NCI-H524 (cell line): ENCODE measurements at regions not wholly inside any gene's neighbourhood (a gene's known extent, or its start where the extent isn't known, plus 50 kb on each side); places are given as distances from the start of the nearest gene placed in this dataset.
A peak's percentile ranks its signal among the peaks of the same experiment; 100 is the strongest.

Source experiments
- DNase-seq, 2 experiments: peaks; one replicate each; lab custom pipeline; 2025; lab: John Stamatoyannopoulos, UW

- no peak for DNase-seq
Measured at GRCh38 chr4:75110061-75110460, 177.1 kb downstream of the PARM1 start.

GRCh38 chr4:75107755-75108612 is 175.1 kb downstream of the PARM1 start:
- DNase-seq: peak; percentile 46 to 71

- DNase-seq: no peak
Measured at GRCh38 chr4:75102787-75103085, 169.8 kb downstream of the PARM1 start.

- no peak for DNase-seq
Measured at GRCh38 chr4:75101906-75102786, 169.2 kb downstream of the PARM1 start.
